Limb (tissue), 2 donors: ENCODE measurements at regions not wholly inside any gene's neighbourhood (a gene's known extent, or its start where the extent isn't known, plus 50 kb on each side); places are given as distances from the start of the nearest gene placed in this dataset.
"Not testable (repeated sequence)": the region's sequence is repeated elsewhere in the genome, so short reads cannot be mapped to it uniquely, and the experiment has no call there.

Experiments used
- DNase-seq, 2 donors: peaks; one replicate each; pipeline ENCODE4 v3.0.0-alpha.2; 2016; ENCODE audit errors: extremely low spot score in 2 of 2

DNA sequence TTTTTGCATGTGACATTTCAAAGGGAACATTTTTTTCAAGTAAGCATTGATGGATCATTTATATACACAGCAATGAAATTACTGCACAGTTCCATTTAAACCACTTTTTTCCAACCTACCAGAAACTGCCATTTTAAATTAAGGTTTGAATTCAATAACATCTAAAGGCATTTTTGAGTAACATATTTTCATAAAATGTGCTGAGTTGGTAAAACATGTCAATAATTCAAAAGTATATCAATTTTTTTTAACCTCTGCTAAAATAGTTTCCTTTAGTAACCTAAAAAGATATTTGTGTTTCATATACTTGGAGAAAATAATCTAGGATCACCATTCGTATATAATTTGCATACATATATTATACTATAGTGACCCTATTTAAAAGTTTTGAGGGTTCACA is 355.1 kb upstream of the KCNMB2 start:
- DNase-seq, result no peak

DNA sequence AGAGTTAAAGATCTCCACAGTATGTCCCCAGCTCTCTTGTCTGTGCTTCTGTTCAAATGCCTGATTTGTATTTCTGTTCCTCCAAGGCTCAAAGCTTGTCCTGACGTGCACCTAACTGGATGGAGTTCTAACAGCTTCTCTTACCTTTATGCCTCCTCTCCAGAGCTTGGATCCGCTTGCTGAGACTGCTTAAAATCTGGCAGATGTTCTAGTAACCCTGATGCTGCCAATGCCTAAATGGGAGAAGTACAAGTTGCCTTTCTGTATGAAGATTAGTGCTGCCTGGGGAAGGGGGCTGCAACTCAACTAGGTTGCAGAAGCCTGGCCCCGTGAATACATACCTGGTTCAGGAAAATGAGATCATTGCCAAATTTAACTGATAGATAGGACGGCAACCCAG is 354.5 kb upstream of the KCNMB2 start:
- DNase-seq, result no peak

DNA sequence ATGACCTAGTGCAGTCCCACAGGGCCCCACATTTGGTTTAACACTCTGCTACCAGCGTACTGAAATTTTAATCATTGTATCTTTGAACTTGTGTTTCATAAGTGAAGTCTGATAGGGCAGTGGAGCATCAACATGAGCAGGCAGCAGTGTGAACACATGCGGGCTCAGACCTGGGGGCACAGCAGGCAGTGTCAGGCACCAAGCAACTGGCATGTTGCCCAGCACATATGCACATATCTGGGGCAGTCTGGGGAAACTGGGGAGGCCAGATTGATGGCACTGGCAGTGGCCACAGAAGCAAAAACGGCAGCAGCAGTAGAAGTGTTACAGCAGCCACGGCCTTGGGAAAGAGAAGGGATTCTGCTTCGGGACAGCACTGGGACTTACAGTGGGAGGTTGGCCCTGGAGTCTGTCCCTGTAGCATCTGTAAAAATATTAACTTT is 353.9 kb upstream of the KCNMB2 start:
- peak in 1 of 2 donors; percentile 52 for DNase-seq

DNA sequence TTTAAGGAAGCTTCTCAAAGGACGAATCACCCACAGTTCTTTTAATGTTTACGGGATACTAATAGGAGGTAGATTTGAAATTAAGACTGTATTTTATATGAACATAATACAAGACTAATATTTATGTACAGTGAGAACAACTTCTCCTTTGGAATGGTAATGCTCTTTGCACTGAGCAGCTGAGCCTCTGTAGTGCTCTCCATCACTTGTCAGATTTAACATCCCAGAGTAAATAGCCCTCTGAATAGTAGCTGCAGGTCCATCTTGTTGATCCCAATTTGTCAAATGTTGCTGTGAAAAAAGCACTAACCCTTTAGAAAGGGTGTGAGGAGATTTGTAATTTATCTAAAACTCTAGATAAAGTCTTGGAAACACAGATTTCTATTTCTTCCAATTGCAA is 351.4 kb upstream of the KCNMB2 start:
- no peak for DNase-seq

DNA sequence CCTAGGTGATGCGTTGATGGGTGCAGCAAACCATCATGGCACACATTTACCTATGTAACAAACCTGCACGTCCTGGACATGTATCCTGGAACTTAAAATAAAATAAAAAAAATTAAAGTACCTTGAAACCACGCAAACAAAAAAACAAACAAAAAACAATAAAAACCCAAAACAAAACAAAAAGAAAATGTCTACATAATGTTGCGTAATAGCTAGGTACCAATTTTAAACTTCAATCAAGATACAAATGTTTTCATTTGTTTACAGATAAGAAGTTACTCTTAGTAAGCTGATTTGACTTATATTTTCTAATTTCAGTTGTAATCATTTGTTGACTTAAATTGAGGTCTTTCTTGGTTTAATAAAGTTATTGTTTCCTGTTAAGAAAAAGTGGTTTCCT is 349.6 kb upstream of the KCNMB2 start:
- DNase-seq, result no peak

DNA sequence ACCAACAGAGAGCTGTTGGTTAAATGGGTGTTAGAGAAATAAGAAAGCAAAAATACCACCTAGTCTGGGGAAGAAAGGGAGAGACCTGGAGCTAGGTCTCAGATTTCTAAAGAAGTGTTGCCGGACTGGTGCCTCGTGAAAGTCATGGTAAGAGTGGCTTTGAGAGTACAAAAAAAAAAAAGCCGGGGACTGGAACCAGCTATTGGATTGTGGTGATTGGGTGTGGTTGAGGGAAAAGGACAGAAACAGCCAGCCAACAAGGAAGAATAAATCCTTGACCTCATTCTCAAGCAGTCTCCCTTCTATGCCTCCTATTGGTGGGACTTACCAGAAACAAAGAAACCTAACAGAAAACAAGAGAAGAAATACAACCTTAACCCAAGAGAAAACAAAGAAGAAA is 346.4 kb upstream of the KCNMB2 start:
- DNase-seq, result no peak

DNA sequence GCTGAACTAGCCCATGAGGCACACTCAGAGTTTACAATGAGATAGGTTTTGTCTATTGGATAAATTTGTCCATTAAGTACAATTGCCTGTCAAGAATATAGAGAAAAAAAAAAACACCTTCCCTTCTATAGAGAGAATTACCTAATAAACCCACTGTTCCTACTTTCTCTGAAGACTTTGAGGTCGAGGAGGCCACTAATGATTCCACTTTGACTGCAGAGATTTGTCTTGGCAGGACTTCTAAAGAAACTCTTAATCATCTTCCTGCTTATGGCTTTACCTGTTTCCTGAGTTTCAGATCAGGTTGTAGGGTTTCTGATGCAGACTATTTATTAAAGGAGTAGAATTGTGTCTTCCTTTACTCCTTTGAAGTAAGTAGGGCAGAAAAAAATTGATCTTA is 342.4 kb upstream of the KCNMB2 start:
- no peak for DNase-seq

DNA sequence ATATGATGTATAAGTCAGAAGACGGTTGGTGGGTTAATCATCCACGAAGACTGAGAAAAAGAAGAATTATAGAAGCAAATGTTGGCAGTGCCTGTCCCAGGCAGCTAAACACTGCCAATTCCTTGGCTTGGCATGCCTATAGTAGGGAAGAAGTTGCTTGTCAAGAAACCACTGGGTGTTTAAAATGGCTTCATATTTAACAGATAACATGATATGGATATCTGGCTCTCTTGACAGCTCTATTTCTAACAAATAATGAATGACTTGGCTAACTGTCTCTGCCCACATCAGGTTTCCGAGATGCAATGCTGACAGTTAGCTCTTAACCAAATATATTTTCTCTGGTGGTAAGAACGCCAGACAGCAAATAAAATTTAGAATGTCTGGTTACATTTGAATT is 341.7 kb upstream of the KCNMB2 start:
- no peak for DNase-seq

DNA sequence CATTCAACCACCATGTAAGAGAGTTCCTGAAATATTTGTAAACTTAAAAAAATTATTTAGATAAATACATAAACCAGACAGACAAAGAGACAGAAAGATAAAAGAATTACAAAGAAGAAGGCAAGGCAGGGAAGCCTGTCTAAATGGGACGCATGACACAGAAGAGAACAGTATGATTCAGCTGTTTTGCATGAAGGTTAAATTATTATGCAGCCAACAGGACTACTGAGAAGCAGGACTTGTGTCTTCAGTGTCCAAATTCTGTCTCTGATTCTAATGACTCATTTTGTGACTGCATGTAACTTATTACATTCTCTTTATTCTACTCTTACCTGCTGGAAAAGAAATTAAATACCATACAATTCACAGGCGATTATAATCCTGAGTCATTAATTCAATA is 340.4 kb upstream of the KCNMB2 start:
- no peak for DNase-seq

DNA sequence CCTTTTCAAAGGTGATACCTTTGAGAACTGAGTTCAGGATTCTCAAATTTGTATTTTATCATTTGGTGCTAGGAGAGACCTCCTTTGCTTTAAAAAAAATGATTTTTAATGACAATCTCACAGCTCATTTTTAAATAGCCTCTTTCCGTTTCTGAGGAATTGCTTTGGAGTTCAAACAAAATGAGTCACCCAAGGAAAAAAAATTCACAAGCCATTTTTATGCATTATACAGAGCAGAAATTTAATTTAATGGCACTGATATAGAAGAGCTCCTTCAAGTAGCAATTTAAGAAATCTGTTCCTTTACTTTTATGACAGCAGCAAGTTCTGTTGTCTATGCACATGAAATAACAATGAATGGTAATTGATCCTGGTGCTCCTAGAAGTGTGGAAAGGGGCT is 337.9 kb upstream of the KCNMB2 start:
- DNase-seq, result no peak

DNA sequence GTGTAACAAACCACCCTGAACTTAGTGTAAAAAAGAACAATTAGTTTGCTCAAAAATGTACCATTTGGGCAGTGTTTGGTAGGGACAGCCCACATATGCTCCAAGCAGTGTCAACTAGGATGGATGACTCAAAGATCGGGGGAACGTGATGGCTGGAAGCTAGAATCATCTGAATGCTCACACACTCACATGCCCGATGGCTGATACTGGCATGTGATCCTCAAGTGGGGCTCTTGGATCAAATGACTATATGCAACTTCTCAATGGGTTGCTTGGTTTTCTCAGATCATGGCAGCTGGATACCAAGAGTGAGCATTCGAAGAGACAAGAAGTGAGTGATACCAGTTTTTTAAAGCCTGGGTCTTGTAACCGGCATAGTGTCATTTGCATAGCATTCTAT is 335.9 kb upstream of the KCNMB2 start:
- no peak for DNase-seq

DNA sequence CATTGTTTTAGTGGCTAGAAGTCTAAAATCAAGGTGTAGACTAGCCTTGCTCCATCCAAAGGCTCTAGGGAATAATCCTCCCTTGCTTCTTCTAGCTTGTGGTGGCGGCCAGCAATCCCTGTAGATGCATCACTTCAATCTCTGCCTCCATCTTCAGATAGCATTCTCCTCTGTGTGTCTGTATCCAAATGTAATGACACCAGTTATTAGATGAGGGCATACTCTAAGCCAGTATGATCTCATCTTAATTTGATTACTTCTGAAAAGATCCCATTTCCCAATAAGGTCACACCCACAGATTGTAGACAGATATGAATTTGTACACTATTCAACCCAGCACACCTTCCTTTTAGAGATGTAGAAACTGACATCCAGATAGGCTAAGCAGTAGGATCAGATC is 334.5 kb upstream of the KCNMB2 start:
- DNase-seq, result no peak

DNA sequence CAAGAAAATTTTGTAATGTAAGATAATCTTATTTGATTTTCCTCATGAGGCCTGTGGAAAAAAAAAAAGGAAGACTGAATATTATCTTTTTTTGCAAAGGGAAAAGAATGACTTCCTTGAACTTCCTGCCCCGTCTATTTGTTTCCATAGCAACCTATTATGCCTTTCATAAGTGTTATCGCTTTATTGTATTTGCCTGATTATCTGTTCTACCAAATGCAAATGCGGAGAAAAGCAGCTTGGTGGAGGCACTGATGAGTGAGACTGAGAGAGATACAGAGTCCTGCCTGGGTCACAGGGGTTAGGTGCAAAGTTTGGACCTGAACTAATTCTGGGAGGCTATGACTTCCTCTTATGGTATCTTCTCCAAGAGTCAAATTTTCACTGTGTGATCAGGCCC is 334.0 kb upstream of the KCNMB2 start:
- DNase-seq, result no peak

DNA sequence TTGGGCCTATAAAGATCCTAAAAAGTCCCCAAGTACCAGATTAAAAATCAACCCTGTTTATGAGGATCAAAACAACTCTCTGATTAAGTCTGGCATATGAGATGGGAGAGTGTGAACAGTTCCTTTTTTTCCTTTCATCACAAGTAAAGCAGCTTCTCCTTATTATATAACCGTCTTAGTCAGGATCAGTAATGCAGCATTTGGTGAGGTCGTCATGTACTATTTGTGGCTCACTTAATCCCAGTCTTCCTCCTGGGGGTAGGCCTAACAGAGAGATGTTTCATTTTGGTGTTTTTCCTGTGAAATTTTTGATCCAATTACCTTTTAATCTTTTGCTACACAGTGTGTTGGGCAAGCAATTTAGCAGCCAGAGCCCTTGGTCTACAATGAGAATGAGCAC is 333.1 kb upstream of the KCNMB2 start:
- no peak for DNase-seq

DNA sequence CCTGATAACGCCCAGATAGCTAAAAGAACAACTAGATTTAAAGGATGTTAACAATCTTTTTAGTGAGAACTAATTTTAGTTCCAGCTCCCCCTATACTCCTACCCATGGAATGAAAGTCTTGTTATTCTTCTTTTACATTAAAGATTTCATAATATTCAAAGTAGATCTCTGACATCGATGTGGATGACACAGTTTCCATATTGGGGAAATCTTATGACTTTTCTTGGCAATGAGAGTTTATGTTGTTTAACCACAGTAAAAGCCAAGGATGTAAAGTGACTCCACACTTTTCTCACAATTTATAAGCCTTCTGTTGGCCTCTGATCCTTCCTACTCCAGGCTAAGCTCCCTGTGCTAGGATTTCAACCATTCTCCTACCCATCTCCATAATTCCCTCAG is 332.6 kb upstream of the KCNMB2 start:
- DNase-seq, result no peak

DNA sequence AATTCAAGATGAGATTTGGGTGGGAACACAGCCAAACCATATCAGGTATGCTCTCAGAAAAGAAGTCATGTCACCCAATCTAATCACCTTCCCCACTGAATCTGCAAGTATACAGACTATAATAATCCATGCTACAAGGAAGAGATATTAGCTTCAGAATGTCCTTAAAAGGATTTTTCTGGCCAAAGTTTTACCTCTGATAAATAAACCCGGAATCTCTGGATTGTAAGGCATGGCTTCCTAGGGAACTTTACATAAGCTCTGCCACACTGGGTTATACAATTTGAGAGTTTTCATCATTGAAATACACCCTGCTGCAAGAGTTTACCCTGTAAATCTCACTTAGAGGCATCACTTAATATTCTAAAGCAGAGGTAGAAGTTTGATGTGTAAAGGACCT is 330.5 kb upstream of the KCNMB2 start:
- DNase-seq, result no peak

DNA sequence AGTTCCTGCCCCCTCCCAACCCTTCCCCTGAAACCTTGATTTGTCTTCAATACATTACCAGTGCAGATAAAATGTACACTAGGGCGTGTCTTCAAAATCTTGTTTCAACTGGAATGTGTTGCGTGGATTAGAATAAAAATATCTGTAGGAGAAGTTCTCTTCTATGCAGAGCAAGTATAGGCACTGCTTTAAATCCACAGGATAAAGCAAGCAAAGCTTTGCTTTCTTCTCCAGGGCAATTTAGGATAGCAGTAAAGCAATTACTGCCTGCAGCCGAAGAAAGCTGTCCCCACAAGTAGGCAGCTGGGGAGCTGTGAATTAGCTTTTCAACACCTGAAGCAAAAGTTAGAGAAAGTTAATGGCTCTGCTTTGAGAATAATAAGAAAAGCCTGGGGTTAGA is 329.7 kb upstream of the KCNMB2 start:
- DNase-seq, result no peak

DNA sequence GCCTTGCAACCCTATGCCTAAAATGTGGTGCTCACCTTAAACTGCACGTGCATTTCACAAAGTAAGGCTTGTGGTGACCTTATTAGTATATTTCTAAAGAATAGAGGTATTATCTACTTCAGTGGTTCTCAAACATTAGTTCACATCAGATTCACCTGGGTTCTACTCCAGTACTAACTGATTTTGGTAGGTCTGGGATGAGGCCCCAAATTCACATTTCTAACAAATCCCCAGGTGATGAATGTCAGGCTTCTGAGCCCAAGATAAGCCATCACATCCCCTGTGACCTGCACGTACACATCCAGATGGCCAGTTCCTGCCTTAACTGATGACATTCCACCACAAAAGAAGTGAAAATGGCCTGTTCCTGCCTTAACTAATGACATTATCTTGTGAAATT is 329.1 kb upstream of the KCNMB2 start:
- DNase-seq, result not testable (repeated sequence)

DNA sequence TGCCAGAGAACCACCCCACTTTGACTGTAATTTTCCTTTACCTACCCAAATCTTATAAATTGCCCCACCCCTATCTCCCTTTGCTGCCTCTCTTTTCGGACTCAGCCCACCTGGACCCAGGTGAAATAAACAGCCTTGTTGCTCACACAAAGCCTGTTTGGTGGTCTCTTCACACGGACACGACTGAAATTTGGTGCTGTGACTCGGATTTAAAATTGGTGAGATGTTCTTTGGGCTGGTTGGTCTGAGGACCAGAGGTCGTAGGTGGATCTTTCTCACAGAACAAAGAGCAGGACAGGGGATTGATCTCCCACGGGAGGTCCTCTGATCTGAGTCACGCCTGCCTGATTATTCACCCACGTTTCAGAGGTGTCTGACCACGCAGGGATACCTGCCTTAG is 328.6 kb upstream of the KCNMB2 start:
- DNase-seq, result not testable (repeated sequence)

DNA sequence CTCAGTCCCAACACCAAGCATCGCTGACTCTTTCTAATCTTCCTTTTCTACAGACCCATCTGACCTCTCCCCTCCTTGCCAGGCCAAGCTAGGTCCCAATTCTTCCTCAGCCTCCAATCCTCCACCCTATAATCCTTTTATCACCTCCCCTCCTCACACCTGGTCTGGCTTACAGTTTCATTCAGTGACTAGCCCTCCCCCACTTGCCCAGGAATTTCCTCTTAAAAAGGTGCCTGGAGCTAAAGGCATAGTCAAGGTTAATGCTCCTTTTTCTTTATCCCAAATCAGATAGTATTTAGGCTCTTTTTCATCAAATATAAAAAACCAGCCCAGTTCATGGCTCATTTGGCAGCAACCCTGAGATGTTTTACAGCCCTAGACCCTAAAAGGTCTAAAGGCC is 327.1 kb upstream of the KCNMB2 start:
- not testable (repeated sequence) for DNase-seq

DNA sequence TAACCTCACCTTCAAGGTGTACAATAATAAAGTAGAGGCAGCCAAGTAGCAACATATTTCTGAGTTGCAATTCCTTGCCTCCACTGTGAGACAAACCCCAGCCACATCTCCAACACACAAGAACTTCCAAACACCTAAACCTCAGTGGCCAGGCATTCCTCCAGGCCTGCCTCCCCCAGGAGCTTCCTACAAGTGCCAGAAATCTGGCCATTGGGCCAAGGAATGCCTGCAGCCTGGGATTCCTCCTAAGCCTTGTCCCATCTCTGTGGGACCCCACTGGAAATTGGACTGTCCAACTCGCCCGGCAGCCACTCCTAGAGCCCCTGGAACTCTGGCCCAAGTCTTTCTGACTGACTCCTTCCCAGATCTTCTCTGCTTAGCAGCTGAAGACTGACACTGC is 326.6 kb upstream of the KCNMB2 start:
- not testable (repeated sequence) for DNase-seq

DNA sequence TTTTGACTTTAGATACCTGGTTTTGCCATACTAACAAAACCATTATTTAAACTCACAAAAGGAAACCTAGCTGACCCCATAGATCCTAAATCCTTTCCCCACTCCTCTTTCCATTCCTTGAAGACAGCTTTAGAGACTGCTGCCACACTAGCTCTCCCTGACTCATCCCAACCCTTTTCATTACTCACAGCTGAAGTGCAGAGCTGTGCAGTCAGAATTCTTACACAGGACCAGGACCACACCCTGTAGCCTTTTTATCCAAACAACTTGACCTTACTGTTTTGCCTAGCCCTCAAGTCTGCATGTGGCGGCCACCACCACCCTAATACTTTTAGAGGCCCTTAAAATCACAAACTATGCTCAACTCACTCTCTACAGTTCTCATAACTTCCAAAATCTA is 325.1 kb upstream of the KCNMB2 start:
- not testable (repeated sequence) for DNase-seq

DNA sequence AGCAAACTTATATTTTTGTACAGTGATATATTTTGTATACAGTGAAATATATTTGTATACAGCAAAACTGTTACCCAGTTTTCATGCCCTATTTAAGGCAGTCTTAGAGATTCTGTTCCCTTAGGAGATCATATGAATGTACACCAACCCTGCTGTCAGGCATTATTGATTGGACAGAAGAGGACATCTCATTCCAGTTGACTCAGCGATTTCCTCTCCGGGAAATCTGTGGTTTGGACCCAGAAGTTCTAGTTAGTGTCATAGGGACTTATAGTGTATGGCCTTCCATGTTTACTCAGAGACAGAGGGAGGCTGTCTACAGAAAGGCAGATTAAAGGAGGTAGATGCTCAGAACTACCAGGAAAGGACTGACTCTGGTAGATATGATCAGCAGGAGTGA is 318.8 kb upstream of the KCNMB2 start:
- DNase-seq, result no peak

DNA sequence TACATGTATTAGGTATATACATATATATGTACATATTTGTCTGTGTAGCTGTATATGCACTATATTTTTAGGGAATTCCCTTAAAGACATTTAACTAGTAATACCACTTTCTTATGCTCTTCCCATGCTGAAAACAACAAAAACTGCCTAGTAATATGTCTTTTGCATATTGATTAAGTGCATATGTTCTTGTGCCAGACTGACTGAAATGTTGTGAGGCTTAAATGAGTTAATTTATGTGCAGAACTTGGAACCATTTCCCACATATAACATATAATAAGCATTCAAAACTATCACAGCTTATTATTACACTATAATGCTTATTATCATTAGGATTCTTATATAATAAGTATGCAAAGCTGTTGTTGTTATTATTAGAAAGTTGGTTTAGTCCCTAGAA is 318.0 kb upstream of the KCNMB2 start:
- DNase-seq, result no peak

DNA sequence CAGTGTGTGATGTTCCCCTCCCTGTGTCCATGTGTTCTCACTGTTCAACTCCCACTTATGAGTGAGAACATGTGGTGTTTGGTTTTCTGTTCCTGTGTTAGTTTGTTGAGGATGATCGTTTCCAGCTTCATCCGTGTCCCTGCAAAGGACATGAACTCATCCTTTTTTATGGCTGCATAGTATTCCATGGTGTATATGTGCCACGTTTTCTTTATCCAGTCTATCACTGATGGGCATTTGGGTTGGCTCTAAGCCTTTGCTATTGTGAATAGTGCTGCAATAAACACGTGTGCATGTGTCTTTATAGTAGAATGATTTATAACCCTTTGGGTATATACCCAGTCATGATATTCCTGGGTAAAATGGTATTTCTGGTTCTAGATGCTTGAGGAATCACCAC is 316.6 kb upstream of the KCNMB2 start:
- not testable (repeated sequence) for DNase-seq
